GM12875 (cell line): ENCODE measurements at regions not wholly inside any gene's neighbourhood (a gene's known extent, or its start where the extent isn't known, plus 50 kb on each side); places are given as distances from the start of the nearest gene placed in this dataset.

Source experiments
- H3K4me3 ChIP-seq: one replicate; pipeline ENCODE4 v1.5.1; 2011; ENCODE audit warnings: low read depth, low read length, control low read depth
- CTCF ChIP-seq: IDR thresholded peaks from 2 replicates; pipeline ENCODE4 v1.5.1; 2011; ENCODE audit warnings: low read depth, mild to moderate bottlenecking, control low read depth, inconsistent platforms, low read length, moderate library complexity, borderline replicate concordance; ENCODE audit not compliant: insufficient read depth

GRCh38 chr16:73197598-73197997 lies 149.7 kb upstream of the ZFHX3 start:
- no peak overlapping the region for H3K4me3 ChIP-seq
- TF ChIP-seq CTCF, result no peak

DNA sequence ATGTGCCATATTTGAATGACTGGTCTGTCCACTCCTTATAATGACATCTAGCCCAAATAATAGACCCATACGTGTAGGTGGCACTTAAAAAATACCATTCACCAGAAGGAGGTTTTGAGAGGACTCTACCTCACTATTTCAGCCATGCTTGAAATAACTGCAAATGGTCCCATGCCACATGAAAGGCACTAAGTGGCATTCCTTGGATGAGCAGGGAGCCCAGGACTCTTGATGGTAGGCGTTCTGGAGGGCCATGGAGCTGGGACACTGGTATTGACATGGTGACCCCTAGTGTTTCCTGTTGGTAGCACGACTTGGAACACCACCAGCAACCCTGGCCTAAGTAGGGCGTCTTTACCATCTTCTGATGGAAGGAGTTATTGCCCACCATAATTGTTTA lies 148.7 kb upstream of the ZFHX3 start:
- TF ChIP-seq CTCF, result peak; percentile 74
- no peak overlapping the region for H3K4me3 ChIP-seq

GRCh38 chr16:73193464-73193863 lies 145.5 kb upstream of the ZFHX3 start:
- no peak overlapping the region for H3K4me3 ChIP-seq
- no peak for TF ChIP-seq CTCF

DNA sequence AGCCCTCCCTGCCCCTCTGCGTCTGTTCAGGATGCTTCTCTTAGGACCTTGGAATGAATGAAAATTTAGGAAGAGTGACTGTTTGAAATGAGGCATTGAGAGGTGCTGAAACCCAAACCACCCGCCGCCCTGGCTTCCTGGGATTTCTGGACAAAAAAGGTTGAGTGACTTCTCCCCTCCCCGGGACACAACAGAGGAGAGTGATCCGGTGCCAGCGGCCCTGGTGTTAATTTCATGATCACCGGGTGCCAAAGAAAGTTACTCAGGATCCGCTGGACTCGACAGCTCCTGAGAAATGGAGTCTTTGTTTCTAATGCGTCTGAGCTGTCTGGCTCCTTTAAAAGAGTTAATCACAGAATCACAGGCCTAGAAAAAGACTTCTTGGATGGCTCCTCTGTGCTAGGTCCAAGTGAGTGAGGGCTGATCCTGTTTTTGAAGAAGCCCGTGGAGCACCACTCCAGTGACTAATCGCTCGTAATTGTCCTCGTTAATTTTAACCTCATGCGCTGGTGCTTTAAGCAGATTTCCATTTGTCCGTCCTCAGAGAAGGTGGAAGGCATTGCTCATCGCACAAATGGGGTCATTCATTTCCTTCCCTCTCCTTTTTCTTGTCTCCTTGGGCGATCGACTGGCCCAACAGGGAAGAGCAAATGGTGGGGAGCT lies 144.4 kb upstream of the ZFHX3 start:
- H3K4me3 ChIP-seq, result no peak overlapping the region
- TF ChIP-seq CTCF, result no peak

DNA sequence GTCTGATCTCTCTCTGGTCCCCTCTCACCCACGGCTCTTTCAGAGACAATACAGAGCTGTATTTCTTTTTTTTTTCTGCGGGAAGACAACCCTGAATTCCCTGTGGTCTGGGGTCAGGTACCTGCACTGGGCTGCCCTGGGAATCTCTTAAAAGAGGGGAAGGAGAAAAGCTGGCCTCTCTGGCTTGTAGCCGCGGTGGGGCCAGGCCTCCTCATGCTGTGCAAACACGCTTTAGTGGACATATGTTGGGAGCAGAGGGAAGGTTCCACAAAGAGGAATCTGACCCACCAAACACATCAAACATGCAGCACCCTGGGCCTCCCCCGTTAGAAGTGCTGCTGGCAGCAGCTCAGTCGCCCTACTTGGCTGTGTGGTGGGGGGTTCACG lies 143.7 kb upstream of the ZFHX3 start:
- no peak for TF ChIP-seq CTCF
- no peak overlapping the region for H3K4me3 ChIP-seq

GRCh38 chr16:73190688-73191659 lies 143.0 kb upstream of the ZFHX3 start:
- no peak for TF ChIP-seq CTCF
- no peak overlapping the region for H3K4me3 ChIP-seq

GRCh38 chr16:73190256-73190655 lies 142.3 kb upstream of the ZFHX3 start:
- H3K4me3 ChIP-seq, result no peak overlapping the region
- TF ChIP-seq CTCF, result no peak
